Kidney (tissue), 13 donors: ENCODE measurements at regions not wholly inside any gene's neighbourhood (a gene's known extent, or its start where the extent isn't known, plus 50 kb on each side); places are given as distances from the start of the nearest gene placed in this dataset.
A peak's percentile ranks its signal among the peaks of the same experiment; 100 is the strongest.

Source experiments
- DNase-seq, 5 donors: peaks; one replicate each; pipeline ENCODE4 v3.0.0-alpha.2; 2013 to 2020
- FAIRE-seq: peaks from 2 replicates; lab custom pipeline; 2012; peaks lifted over from hg19 to GRCh38; lab: Jason Lieb, UNC
- H3K27ac ChIP-seq, 2 donors: one replicate each; pipeline ENCODE4 v1.7.0; 2013; ENCODE audit warnings: low read depth in 2 of 2, low read length in 2 of 2, inconsistent platforms in 1 of 2
- H3K27me3 ChIP-seq: one replicate; pipeline ENCODE4 v1.7.1; 2013; ENCODE audit warnings: low read length, inconsistent platforms; ENCODE audit not compliant: control insufficient read depth, insufficient read depth
- H3K36me3 ChIP-seq, 3 donors: one replicate each; pipeline versions ENCODE4 v1.7.0 to v1.7.1; 2013; ENCODE audit warnings: low read length in 3 of 3, control low read depth in 1 of 3, inconsistent platforms in 1 of 3; ENCODE audit not compliant: insufficient read depth in 3 of 3, control insufficient read depth in 2 of 3
- H3K4me1 ChIP-seq, 3 donors: one replicate each; pipeline versions ENCODE4 v1.7.0 to v1.7.1; 2013; ENCODE audit warnings: low read length in 3 of 3, inconsistent platforms in 1 of 3, low read depth in 1 of 3; ENCODE audit not compliant: control insufficient read depth in 2 of 3, insufficient read depth in 2 of 3
- H3K4me3 ChIP-seq, 3 donors: one replicate each; pipeline versions ENCODE4 v1.7.0 to v1.8.1; 2013; ENCODE audit warnings: low read length in 3 of 3, control low read depth in 1 of 3, inconsistent platforms in 1 of 3
- H3K9ac ChIP-seq, 3 donors: one replicate each; pipeline versions ENCODE4 v1.7.0 to v1.7.1; 2013; ENCODE audit warnings: low read length in 3 of 3, control low read depth in 1 of 3, inconsistent platforms in 1 of 3
- H3K9me3 ChIP-seq, 3 donors: one replicate each; pipeline versions ENCODE4 v1.7.0 to v1.7.1; 2013; ENCODE audit warnings: low read length in 3 of 3, control low read depth in 1 of 3, inconsistent platforms in 1 of 3; ENCODE audit not compliant: control insufficient read depth in 2 of 3, insufficient read depth in 1 of 3
- CTCF ChIP-seq: IDR thresholded peaks from 3 replicates; pipeline ENCODE4 v1.5.1; 2012; ENCODE audit warnings: mild to moderate bottlenecking, moderate library complexity, borderline replicate concordance; ENCODE audit not compliant: insufficient read depth; ENCODE audit errors: extremely low read depth
- intact Hi-C: fragments of 100-400 bp; cut with DNase I; formaldehyde crosslinking; loops from one replicate; pipeline ENCODE4 v1.11.1; 2022
- donor health status: control.
- donor health status: control.
- donor health status: control.
- donor health status: control.
- donor health status: control.
- donor health status: DM: yes; HTN: yes; CAD: no.
- donor health status: Normal renal cell carcinoma (clear cell type).

- intact Hi-C loops: no loop called here
- Histone ChIP-seq H3K27me3 (no peaks in the 10 kb centered on the region), H3K9me3 (no peaks in the 10 kb centered on the region), H3K4me1 (no peaks in the 10 kb centered on the region), H3K36me3 (no peaks in the 10 kb centered on the region), H3K27ac (no peak overlapping the region), H3K9ac (no peak overlapping the region), H3K4me3 (no peak overlapping the region)
- TF ChIP-seq CTCF: peak; percentile 15
- DNase-seq (no peak), FAIRE-seq (no peak)
These were observed 320.3 kb downstream of the ACTL7B start for GRCh38 chr9:108535526-108535925.

- H3K27me3 ChIP-seq: no peaks in the 10 kb centered on the region
- H3K9me3 ChIP-seq: no peaks in the 10 kb centered on the region
- no peak for FAIRE-seq
- H3K4me1 ChIP-seq: no peaks in the 10 kb centered on the region
- H3K4me3 ChIP-seq: no peak overlapping the region
- intact Hi-C loops: no loop called here
- H3K36me3 ChIP-seq: no peaks in the 10 kb centered on the region
- TF ChIP-seq CTCF: no peak
- no peak for DNase-seq
- H3K27ac ChIP-seq: no peak overlapping the region
- H3K9ac ChIP-seq: no peak overlapping the region
These were observed 321.0 kb downstream of the ACTL7B start for GRCh38 chr9:108534741-108535140.

DNA sequence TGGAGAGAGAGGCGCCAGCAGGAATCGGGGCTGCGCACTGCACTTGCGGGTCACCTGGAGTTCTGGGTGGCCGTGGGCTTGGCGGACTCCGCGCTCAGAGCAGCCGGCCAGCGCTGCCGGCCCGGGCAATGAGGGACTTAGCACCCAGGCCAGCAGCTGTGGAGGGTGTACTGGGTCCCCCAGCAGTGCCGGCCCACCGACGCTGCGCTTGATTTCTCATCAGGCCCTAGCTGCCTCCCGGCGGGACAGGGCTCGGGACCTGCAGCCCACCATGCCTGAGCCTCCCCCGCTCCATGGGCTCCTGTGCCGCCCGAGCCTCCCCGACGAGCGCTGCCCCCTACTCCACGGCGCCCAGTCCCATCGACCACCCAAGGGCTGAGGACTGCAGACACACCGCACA, 325.6 kb downstream of the ACTL7B start:
- Histone ChIP-seq H3K4me3 (no peak overlapping the region), H3K9me3 (no peaks in the 10 kb centered on the region), H3K9ac (no peak overlapping the region), H3K36me3 (no peaks in the 10 kb centered on the region), H3K27ac (no peak overlapping the region), H3K27me3 (no peaks in the 10 kb centered on the region), H3K4me1 (no peaks in the 10 kb centered on the region)
- DNase-seq (no peak), FAIRE-seq (no peak)
- intact Hi-C loops: no loop called here
- TF ChIP-seq CTCF: no peak

- DNase-seq (no peak), FAIRE-seq (no peak)
- no peak for TF ChIP-seq CTCF
- Histone ChIP-seq H3K27me3 (no peaks in the 10 kb centered on the region), H3K36me3 (no peaks in the 10 kb centered on the region), H3K9me3 (no peaks in the 10 kb centered on the region), H3K9ac (no peak overlapping the region), H3K4me3 (no peak overlapping the region), H3K4me1 (no peaks in the 10 kb centered on the region), H3K27ac (no peak overlapping the region)
- intact Hi-C loops: no loop called here
These were observed 327.6 kb downstream of the ACTL7B start for GRCh38 chr9:108528231-108528630.
